SU-DHL-6 (cell line): ENCODE measurements at regions not wholly inside any gene's neighbourhood (a gene's known extent, or its start where the extent isn't known, plus 50 kb on each side); places are given as distances from the start of the nearest gene placed in this dataset.

ENCODE experiments used
- H2AFZ ChIP-seq: fragments of 200-600 bp; sonication (generic); 2 replicates; pipeline ENCODE4 v1.6.1; 2014; ENCODE audit warnings: low read depth, mild to moderate bottlenecking, moderate library complexity, mixed read lengths, antibody characterized with exemption, low read length; ENCODE audit not compliant: severe bottlenecking
- H3F3A ChIP-seq: fragments of 200-600 bp; shearing (Covaris generic); 2 replicates; pipeline ENCODE4 v1.6.0; 2016; ENCODE audit warnings: antibody characterized with exemption, mild to moderate bottlenecking; ENCODE audit not compliant: insufficient read depth
- H3K27ac ChIP-seq: fragments of 200-600 bp; sonication (generic); 2 replicates; pipeline ENCODE4 v1.5.1; 2016; ENCODE audit warnings: low read depth, mild to moderate bottlenecking, low read length, moderate library complexity, mixed read lengths
- H3K27me3 ChIP-seq: fragments of 200-600 bp; sonication (generic), shearing (Covaris generic); 2 replicates; pipeline ENCODE4 v1.6.0; 2014; ENCODE audit warnings: mild to moderate bottlenecking, low read length
- H3K36me3 ChIP-seq: fragments of 200-600 bp; sonication (generic); 2 replicates; pipeline ENCODE4 v1.6.1; 2014; ENCODE audit warnings: mild to moderate bottlenecking, low read length, mixed read lengths
- H3K4me2 ChIP-seq: fragments of 300-600, 200-600 bp; shearing (Covaris generic), sonication (generic); 2 replicates; pipeline ENCODE4 v1.6.0; 2014; ENCODE audit warnings: low read length, low read depth, mild to moderate bottlenecking; ENCODE audit not compliant: poor library complexity, severe bottlenecking
- H3K4me3 ChIP-seq: fragments of 200-600 bp; sonication (generic); 2 replicates; pipeline ENCODE4 v1.5.1; 2014; ENCODE audit warnings: antibody characterized with exemption, low read length, mild to moderate bottlenecking, mixed read lengths; ENCODE audit not compliant: insufficient read depth, poor library complexity, severe bottlenecking
- H3K79me2 ChIP-seq: fragments of 200-600 bp; sonication (generic); 2 replicates; pipeline ENCODE4 v1.6.1; 2014; ENCODE audit warnings: mild to moderate bottlenecking, low read length, moderate library complexity; ENCODE audit not compliant: insufficient read depth
- H3K9ac ChIP-seq: fragments of 200-600 bp; sonication (generic); 2 replicates; pipeline ENCODE4 v1.7.0; 2014; ENCODE audit warnings: mild to moderate bottlenecking, low read length
- H3K9me2 ChIP-seq: fragments of 200-600 bp; sonication (generic); replicated peaks from 2 replicates; pipeline ENCODE4 v1.6.1; 2014; ENCODE audit warnings: low read length; ENCODE audit not compliant: insufficient read depth
- H3K9me3 ChIP-seq: fragments of 200-600 bp; sonication (generic); 2 replicates; pipeline ENCODE4 v1.6.1; 2014; ENCODE audit warnings: low read length, mixed read lengths; ENCODE audit not compliant: insufficient read depth
- H4K20me1 ChIP-seq: fragments of 200-600 bp; sonication (generic); 2 replicates; pipeline ENCODE4 v1.6.1; 2014; ENCODE audit warnings: low read depth, mild to moderate bottlenecking, antibody characterized with exemption, low read length, moderate library complexity, mixed read lengths
- CTCF ChIP-seq: fragments of 200-600 bp; sonication (generic); IDR thresholded peaks from one replicate; pipeline ENCODE4 v1.5.1; 2017; ENCODE audit warnings: antibody characterized with exemption, mild to moderate bottlenecking, low read length, moderate library complexity; ENCODE audit not compliant: insufficient read depth, poor library complexity, severe bottlenecking
- EZH2phosphoT487 ChIP-seq: fragments of 200-600 bp; sonication (generic), shearing (Covaris generic); conservative IDR thresholded peaks from 2 replicates; pipeline ENCODE4 v1.6.1; 2018; ENCODE audit warnings: mild to moderate bottlenecking, antibody characterized with exemption, low read length, moderate library complexity, mixed read lengths

- no peak overlapping the region for H2AFZ ChIP-seq
- no peaks in the 10 kb centered on the region for H3K36me3 ChIP-seq
- H3K4me3 ChIP-seq: no peak overlapping the region
- no peaks in the 10 kb centered on the region for H3F3A ChIP-seq
- H3K27me3 ChIP-seq: no peaks in the 10 kb centered on the region
- H3K9ac ChIP-seq: no peak overlapping the region
- no peaks in the 10 kb centered on the region for H3K79me2 ChIP-seq
- TF ChIP-seq CTCF: no peak
- no peak for TF ChIP-seq EZH2phosphoT487
- H3K9me2 ChIP-seq: no peaks in the 10 kb centered on the region
- no peaks in the 10 kb centered on the region for H3K9me3 ChIP-seq
- no peak overlapping the region for H3K27ac ChIP-seq
- no peak overlapping the region for H3K4me2 ChIP-seq
- no peaks in the 10 kb centered on the region for H4K20me1 ChIP-seq
Observed at GRCh38 chr4:189302719-189303118, 638.0 kb upstream of the FRG1 start.

- Histone ChIP-seq H3K27me3 (no peaks in the 10 kb centered on the region), H2AFZ (no peak overlapping the region), H3K4me2 (no peak overlapping the region), H4K20me1 (no peaks in the 10 kb centered on the region), H3F3A (no peaks in the 10 kb centered on the region), H3K79me2 (no peaks in the 10 kb centered on the region), H3K9me3 (no peaks in the 10 kb centered on the region), H3K27ac (no peak overlapping the region), H3K4me3 (no peak overlapping the region), H3K36me3 (no peaks in the 10 kb centered on the region), H3K9me2 (no peaks in the 10 kb centered on the region), H3K9ac (no peak overlapping the region)
- TF ChIP-seq CTCF (no peak), EZH2phosphoT487 (no peak)
Observed at GRCh38 chr4:189304167-189304566, 636.5 kb upstream of the FRG1 start.

- Histone ChIP-seq H3K4me2 (no peak overlapping the region), H3K36me3 (no peaks in the 10 kb centered on the region), H4K20me1 (no peaks in the 10 kb centered on the region), H3K79me2 (no peaks in the 10 kb centered on the region), H3K27me3 (no peaks in the 10 kb centered on the region), H3K9me3 (no peaks in the 10 kb centered on the region), H3K27ac (no peak overlapping the region), H2AFZ (no peak overlapping the region), H3K4me3 (no peak overlapping the region), H3K9ac (no peak overlapping the region), H3F3A (no peaks in the 10 kb centered on the region), H3K9me2 (no peaks in the 10 kb centered on the region)
- TF ChIP-seq CTCF (no peak), EZH2phosphoT487 (no peak)
Observed at GRCh38 chr4:189304809-189305208, 635.9 kb upstream of the FRG1 start.

- no peaks in the 10 kb centered on the region for H3K36me3 ChIP-seq
- H3K27me3 ChIP-seq: no peaks in the 10 kb centered on the region
- H3K79me2 ChIP-seq: no peaks in the 10 kb centered on the region
- H4K20me1 ChIP-seq: no peaks in the 10 kb centered on the region
- TF ChIP-seq CTCF (no peak), EZH2phosphoT487 (no peak)
- no peak overlapping the region for H3K9ac ChIP-seq
- no peaks in the 10 kb centered on the region for H3F3A ChIP-seq
- no peak overlapping the region for H3K4me2 ChIP-seq
- H2AFZ ChIP-seq: no peak overlapping the region
- no peaks in the 10 kb centered on the region for H3K9me3 ChIP-seq
- no peaks in the 10 kb centered on the region for H3K9me2 ChIP-seq
- no peak overlapping the region for H3K4me3 ChIP-seq
- no peak overlapping the region for H3K27ac ChIP-seq
Observed at GRCh38 chr4:189305500-189305899, 635.2 kb upstream of the FRG1 start.
